ENCODE measurements at regions not wholly inside any gene's neighbourhood (a gene's known extent, or its start where the extent isn't known, plus 50 kb on each side); places are given as distances from the start of the nearest gene placed in this dataset.

DNA sequence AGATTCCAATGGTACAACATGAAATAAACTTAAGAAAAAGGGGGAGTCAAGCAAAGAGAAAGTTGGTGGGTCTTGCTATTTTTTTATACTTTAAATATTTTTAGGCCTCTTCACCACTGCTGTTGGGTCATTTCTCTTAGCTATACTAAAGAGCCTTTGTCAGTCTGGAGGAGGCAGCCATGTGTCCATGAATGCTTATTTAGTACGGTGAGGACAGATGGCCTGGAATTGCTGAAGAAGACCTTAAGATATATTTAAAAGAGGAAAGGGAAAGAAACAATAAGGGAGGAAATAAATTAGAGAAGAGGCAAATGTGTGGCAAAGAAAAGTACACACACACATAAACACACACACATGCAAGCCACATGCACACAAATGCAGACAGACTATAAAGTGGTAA, 560.5 kb upstream of the MEF2C start:
- DNase-seq: no peak
- WGBS, 5 donors: 53 to 76% (median 72%) methylated on average over 1 of the region's 1 CpG
- intact Hi-C loops (cut with DNase I; ENCODE audit: low total_unique reads): no loop called here
- Histone ChIP-seq H3K4me3 (no peak overlapping the region), H3K9me3 (no peaks in the 10 kb centered on the region), H3K27ac (no peak overlapping the region), H3K4me1 (no peaks in the 10 kb centered on the region), H3K36me3 (no peaks in the 10 kb centered on the region), H3K27me3 (no peaks in the 10 kb centered on the region)
- TF ChIP-seq EP300 (IDR thresholded peaks at IDR 0.05): no peak

DNA sequence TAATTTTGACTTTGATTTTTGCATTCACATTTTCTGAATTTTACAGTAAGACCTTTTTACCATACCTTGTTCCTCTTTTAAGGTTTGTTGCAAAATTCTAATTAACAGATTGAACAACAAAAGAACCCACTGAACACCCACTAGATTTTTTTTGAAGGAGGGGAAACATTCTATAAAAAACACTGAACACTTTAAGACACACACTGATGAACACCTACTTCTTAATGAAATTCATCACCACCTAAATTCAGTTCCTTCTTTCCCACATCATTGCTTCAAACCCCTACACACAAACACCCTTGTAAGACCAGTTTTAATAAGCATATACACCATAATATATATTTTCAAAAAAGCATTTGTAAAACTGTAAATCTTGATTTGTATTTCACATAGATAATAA, 559.0 kb upstream of the MEF2C start:
- no peak overlapping the region for H3K4me3 ChIP-seq
- no peak for TF ChIP-seq POLR2AphosphoS5 (IDR thresholded peaks at IDR 0.05)
- no peak for TF ChIP-seq EP300 (IDR thresholded peaks at IDR 0.05)
- TF ChIP-seq POLR2A (IDR thresholded peaks at IDR 0.05): no peak
- TF ChIP-seq, protein P1, sequence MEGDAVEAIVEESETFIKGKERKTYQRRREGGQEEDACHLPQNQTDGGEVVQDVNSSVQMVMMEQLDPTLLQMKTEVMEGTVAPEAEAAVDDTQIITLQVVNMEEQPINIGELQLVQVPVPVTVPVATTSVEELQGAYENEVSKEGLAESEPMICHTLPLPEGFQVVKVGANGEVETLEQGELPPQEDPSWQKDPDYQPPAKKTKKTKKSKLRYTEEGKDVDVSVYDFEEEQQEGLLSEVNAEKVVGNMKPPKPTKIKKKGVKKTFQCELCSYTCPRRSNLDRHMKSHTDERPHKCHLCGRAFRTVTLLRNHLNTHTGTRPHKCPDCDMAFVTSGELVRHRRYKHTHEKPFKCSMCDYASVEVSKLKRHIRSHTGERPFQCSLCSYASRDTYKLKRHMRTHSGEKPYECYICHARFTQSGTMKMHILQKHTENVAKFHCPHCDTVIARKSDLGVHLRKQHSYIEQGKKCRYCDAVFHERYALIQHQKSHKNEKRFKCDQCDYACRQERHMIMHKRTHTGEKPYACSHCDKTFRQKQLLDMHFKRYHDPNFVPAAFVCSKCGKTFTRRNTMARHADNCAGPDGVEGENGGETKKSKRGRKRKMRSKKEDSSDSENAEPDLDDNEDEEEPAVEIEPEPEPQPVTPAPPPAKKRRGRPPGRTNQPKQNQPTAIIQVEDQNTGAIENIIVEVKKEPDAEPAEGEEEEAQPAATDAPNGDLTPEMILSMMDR (IDR thresholded peaks at IDR 0.05): no peak

DNA sequence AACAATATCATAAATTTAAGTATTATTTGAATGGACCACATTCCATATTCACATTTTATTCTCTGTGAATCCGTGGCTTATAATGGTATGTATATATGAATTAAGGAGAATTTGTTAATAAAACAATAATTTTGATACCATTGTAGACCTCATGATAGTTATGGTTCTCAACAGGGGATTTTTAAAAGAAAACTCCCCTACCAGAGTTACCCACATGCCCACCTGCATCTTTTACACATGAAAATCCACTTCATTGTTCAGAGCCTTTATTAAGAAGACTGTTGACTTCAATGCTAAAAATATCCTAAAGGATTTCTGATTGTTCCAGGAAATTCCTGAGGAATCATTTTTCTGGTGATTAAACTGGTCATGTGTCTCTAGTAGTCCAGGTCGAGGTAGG, 557.7 kb upstream of the MEF2C start:
- H3K27me3 ChIP-seq: no peaks in the 10 kb centered on the region
- no peak for DNase-seq
- no peak overlapping the region for H3K4me3 ChIP-seq
- no peak overlapping the region for H3K27ac ChIP-seq
- intact Hi-C loops (cut with DNase I; ENCODE audit: low total_unique reads): no loop called here
- H3K9me3 ChIP-seq: no peaks in the 10 kb centered on the region
- no peaks in the 10 kb centered on the region for H3K36me3 ChIP-seq
- TF ChIP-seq, protein P1 (IDR thresholded peaks at IDR 0.05): no peak
- TF ChIP-seq POLR2AphosphoS5 (IDR thresholded peaks at IDR 0.05) (no peak), EP300 (IDR thresholded peaks at IDR 0.05) (no peak)
- no peaks in the 10 kb centered on the region for H3K4me1 ChIP-seq
- 64 to 84% (median 74%) methylated on average over 2 of the region's 2 CpGs for WGBS, 5 donors

More for the DNA sequence above, 559.0 kb upstream of the MEF2C start:
- no peak overlapping the region for H3K27ac ChIP-seq
- intact Hi-C loops (cut with DNase I; ENCODE audit: low total_unique reads): no loop called here
- H3K36me3 ChIP-seq: no peaks in the 10 kb centered on the region
- no peak for DNase-seq
- no peaks in the 10 kb centered on the region for H3K27me3 ChIP-seq
- H3K4me1 ChIP-seq: no peaks in the 10 kb centered on the region
- H3K9me3 ChIP-seq: no peaks in the 10 kb centered on the region

DNA sequence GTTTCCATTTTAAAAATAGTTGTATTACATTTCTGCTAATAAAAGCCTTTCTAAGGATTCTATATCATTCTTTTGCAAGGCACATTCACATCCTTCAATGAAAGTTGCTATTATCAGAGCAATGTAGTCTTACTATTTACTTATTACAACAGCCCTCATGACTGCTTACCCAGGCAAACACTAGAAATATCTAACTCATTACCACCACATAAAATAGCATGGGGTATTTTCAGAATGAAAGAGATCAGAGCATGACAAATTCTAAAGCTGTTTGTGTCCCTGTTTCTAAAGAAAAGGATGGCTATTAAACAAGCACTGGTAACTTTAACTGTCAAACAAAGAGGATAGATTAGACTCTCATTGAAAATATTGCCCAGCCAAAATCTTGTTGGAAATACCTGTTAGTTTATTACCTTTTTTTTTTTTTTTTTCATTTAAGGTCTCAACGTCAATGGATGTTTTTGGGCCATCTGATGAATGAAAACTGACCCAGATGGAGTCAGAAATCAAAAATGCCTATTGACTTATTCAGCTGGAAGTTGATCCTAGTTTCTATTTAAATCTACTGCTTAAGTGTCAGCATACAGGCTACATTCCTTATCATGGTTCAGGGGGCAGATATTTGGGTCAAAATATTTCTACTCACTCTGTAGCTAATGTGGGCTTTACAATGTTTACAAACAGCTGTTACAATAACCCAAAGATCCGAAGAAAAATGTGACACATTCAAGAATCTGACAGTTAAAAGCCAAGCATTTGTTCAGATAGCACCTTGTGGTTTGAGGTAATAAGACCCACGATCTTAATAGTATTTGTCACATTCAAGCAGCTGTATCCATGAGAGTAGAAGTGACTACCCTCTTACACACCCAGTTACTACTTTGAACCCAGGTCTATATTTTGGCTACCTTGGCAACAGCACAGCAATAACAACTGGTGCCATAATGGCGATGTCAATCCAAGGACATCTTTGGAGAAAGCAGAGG, 554.8 kb upstream of the MEF2C start:
- Histone ChIP-seq H3K4me1 (no peaks in the 10 kb centered on the region), H3K4me3 (no peak overlapping the region), H3K27ac (no peak overlapping the region), H3K36me3 (no peaks in the 10 kb centered on the region), H3K9me3 (no peaks in the 10 kb centered on the region), H3K27me3 (no peaks in the 10 kb centered on the region)
- WGBS, 5 donors: 40 to 57% (median 45%) methylated on average over 4 of the region's 4 CpGs
- intact Hi-C loops (cut with DNase I; ENCODE audit: low total_unique reads): no loop called here
- TF ChIP-seq, protein P1 (IDR thresholded peaks at IDR 0.05): no peak
- TF ChIP-seq EP300 (IDR thresholded peaks at IDR 0.05) (no peak), POLR2AphosphoS5 (IDR thresholded peaks at IDR 0.05) (no peak), POLR2A (IDR thresholded peaks at IDR 0.05) (no peak)
- no peak for DNase-seq

DNA sequence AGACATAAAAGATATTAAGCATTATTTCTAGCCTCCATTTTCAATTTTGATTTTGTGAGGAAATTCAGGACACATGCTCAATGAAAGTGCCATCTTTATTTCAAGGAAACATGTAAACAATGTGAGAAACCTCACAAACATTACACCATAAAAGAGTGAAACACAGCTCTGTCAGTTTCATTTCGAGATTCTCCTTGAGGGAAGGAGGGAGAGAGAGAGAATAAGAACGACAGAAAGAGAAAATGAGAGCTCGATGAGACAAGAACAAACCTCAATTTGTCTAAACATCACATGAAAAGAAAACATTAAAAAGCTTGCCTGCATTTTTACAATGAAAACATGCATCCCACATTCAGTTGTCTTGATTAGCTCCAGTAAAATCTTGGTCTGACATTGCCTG, 553.5 kb upstream of the MEF2C start:
- Histone ChIP-seq H3K27me3 (no peaks in the 10 kb centered on the region), H3K27ac (no peak overlapping the region), H3K4me1 (no peaks in the 10 kb centered on the region), H3K36me3 (no peaks in the 10 kb centered on the region), H3K4me3 (no peak overlapping the region), H3K9me3 (no peaks in the 10 kb centered on the region)
- no peak for TF ChIP-seq EP300 (IDR thresholded peaks at IDR 0.05)
- no peak for TF ChIP-seq POLR2AphosphoS5 (IDR thresholded peaks at IDR 0.05)
- TF ChIP-seq POLR2A (IDR thresholded peaks at IDR 0.05): no peak
- TF ChIP-seq, protein P1 (IDR thresholded peaks at IDR 0.05): no peak
- intact Hi-C loops (cut with DNase I; ENCODE audit: low total_unique reads): no loop called here
- WGBS, 5 donors: 43 to 70% (median 54%) methylated on average over 3 of the region's 3 CpGs
- no peak for DNase-seq

Data from stomach (tissue), 8 donors.